ENCODE measurements at regions not wholly inside any gene's neighbourhood (a gene's known extent, or its start where the extent isn't known, plus 50 kb on each side); places are given as distances from the start of the nearest gene placed in this dataset.
A peak's percentile ranks its signal among the peaks of the same experiment; 100 is the strongest.

- no peak for FAIRE-seq
Observed at GRCh38 chr13:80047406-80047805, 293.5 kb downstream of the SPRY2 start.

DNA sequence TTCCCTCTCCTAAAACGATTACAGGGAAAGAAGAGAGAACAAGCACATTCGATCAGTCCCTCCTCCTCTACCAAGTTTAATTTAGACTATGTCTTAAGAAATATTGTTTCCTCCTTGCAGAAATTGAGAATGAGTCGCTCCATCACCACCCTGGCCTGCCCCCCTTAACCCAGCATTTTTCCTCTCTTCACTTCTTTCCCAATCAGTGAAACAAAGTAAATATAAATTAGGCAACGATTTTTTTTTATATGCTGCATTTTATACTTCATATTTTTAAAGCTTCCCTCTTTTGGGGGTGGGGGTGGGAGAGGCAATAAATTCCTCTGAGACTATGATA is 300.0 kb downstream of the SPRY2 start:
- no peak for DNase-seq (ENCODE audit: low spot score in 2 of 2)
- FAIRE-seq = no peak

More at GRCh38 chr13:80047406-80047805, 293.5 kb downstream of the SPRY2 start:
- no peak for DNase-seq (ENCODE audit: low spot score in 2 of 2)

- FAIRE-seq (no peak), DNase-seq (ENCODE audit: low spot score in 2 of 2) (no peak)
Observed at GRCh38 chr13:80040196-80040980, 300.5 kb downstream of the SPRY2 start.

DNA sequence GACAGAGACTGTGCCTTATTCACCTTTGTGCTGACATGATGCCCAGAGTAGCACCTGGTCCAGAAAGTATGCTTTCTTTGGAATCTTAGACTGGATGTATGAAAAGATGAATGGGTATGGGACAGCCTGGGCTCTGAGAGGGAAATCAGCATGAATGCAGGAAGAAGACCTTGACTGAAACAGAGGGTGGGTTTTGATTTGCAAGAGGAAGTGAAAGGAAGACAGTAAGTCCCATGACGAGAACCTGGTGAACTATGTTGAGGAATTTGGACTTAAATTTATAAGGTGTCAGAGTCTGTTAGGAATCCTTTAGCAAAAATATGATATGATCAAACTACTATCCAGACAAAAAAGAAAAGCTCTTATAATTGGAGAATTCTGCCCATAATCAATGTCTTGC is 301.9 kb downstream of the SPRY2 start:
- FAIRE-seq = no peak
- no peak for DNase-seq (ENCODE audit: low spot score in 2 of 2)

DNA sequence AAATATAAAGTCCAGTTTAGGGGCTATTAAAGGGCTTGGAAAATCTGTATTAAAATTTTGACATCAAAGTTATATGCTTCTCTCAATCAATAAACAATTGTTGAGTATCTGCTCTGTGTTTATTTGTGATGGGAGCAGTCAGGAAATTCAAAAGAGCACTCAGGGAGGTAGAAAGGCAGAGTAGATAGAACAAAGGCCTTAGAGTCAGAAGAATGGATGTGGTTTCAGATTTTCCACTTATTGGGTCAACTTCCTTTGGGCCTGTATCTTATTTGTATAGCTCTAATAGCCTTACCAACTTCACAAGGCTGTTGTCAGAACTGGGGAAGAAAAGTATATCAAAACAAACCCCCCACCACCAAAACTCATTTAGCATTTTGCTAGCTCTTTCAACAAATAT is 302.6 kb downstream of the SPRY2 start:
- no peak for DNase-seq (ENCODE audit: low spot score in 2 of 2)
- FAIRE-seq = no peak

- no peak for FAIRE-seq
- no peak for DNase-seq (ENCODE audit: low spot score in 2 of 2)
Observed at GRCh38 chr13:80037505-80037888, 303.4 kb downstream of the SPRY2 start.

DNA sequence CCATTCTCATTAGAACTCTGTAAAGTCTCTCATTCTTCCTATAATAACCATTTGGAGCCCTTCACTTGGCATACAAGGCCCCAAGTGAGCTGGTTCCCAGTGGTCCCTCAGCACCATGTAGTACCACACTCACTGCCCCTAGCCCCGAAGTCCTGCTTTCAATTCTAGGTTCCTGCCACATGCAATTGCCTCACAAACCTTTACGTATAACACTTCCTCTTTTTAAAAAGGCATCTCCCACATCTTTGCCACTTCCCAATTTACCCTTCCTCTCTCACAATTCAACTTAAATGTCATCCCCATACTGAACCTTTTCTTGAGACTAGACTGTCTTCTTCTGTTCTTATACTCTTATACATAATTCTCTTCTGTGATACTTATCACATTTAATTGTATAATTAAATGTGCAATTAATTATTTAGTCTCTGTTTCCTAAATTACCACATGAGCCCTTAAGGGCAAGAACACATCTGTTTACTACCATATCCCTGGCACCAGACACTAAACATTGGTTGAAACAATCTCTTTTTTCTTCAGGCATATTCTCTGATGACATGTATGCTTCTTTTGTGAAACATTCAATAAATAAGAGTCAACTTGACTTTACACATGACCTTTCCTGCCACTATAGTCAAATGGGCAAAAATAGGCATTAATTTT is 304.0 kb downstream of the SPRY2 start:
- FAIRE-seq (no peak), DNase-seq (ENCODE audit: low spot score in 2 of 2) (no peak)

DNA sequence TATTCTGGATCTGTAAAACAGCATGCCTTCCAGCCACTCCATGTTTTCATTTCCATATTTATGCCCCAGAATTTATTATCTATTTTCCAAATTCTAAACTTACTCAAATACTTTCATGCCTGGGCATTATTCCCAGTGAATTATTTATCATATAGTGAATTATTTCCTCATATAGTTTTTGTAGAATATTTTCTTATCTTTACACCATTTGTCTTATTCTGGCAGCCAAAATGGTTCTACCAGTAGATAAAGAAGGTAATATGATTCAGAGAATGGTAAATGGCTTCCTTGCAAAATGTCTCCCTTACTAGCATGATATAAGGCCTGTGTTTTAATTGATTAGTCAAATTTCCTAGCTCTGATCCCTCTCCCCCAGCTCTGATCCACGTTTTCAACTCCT is 305.8 kb downstream of the SPRY2 start:
- DNase-seq (ENCODE audit: low spot score in 2 of 2) = no peak
- no peak for FAIRE-seq

DNA sequence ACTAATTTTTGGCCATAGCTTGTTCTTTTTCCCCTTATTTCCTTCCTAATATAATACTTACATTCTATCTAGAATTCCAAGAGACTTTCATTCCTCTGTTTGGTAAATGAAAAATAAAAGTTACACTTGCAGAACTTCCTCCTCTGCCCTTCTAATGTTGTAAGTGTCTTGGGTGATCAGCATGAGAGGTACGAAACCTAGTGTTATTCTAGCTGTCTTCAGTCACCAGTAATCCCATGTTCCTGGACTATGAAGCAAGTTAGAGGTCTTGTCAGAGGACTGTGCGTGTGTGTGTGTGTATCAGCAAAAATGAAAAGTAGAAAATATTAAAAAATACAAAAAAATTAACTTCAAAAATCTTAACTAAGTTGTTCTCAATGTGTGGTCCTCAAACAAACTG is 307.0 kb downstream of the SPRY2 start:
- DNase-seq (ENCODE audit: low spot score in 2 of 2) = no peak
- FAIRE-seq = no peak

DNA sequence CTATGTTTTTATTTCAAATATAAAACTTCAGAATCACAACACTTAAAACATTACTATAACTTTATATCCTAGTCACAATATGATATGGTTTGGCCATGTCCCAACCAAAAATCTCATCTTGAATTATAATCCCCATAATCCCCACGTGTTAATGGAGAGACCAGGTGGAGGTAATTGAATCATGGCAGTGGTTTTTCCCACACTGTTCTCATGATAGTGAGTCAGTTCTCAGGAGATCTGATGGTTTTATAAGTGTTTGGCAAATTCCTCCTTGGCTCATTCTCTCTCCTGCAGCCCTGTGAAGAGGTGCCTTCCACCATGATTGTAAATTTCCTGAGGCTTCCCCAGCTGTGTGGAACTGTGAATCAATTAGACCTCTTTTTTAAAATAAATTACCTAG is 307.6 kb downstream of the SPRY2 start:
- DNase-seq (ENCODE audit: low spot score in 2 of 2) = no peak
- no peak for FAIRE-seq

DNA sequence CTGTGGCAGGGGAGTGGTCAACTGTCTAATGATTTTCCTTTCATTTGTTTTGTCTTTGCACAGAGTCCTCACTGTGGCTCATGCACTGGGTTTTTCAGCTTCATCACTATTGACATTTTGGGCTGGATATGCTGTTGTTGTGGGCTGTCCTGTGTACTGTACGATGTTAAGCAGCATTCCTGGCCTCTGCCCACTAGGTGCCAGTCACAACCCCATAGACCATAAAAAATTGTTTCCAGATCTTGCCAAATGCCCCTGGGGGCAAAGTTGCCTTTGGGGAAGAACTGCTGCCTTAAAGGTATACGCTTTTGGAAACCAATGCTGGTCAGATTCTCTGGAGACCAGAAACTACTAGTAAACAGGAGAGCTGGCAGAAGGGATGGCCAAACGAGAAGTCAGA is 310.4 kb downstream of the SPRY2 start:
- FAIRE-seq (no peak), DNase-seq (ENCODE audit: low spot score in 2 of 2) (no peak)

DNA sequence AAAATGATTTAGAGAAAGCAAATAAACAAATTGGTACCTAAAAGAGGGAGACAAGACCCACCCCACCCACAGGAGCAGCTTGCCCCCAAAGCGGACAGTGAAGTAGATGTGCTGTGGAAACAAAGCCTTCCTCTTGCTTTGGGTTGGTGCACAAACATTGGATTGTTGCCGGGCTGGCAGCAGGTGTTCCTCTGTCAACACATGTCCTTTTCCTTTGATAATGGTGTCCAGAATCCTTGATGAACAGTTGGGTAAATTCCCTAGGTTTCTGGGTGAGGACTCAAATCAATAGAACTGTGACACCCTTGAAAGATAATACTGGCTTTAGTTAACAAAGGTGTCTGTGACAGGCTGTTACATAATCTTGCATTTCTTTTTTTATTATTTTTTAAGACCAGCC is 311.8 kb downstream of the SPRY2 start:
- DNase-seq (ENCODE audit: low spot score in 2 of 2) (no peak), FAIRE-seq (no peak)

- FAIRE-seq = no peak
- DNase-seq (ENCODE audit: low spot score in 2 of 2) = no peak
Observed at GRCh38 chr13:80022146-80022545, 318.8 kb downstream of the SPRY2 start.

GRCh38 chr13:80012251-80012650 is 328.7 kb downstream of the SPRY2 start:
- DNase-seq (ENCODE audit: low spot score in 2 of 2) = peak in 1 of 2 donors; percentile 10
- FAIRE-seq = no peak

GRCh38 chr13:80011448-80012212 is 329.3 kb downstream of the SPRY2 start:
- no peak for DNase-seq (ENCODE audit: low spot score in 2 of 2)
- no peak for FAIRE-seq

DNA sequence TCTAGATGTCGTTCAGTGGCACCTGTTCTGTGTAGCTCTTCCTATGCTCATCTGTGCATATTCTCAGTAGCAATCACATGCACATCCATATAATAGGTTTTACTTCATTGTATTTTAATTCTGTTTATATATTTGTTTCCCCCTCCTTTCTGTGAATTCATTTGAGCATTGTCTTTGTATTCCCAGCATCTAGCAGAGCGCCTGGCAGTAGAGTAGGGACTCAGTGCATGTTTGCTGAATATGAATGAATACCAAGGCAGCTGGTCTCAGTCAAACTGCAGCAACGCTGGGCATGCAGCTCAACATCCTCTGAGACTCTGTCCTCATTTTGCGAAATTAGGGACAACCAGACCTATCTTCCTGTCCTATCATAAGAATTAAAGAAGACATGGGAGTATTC is 330.1 kb downstream of the SPRY2 start:
- DNase-seq (ENCODE audit: low spot score in 2 of 2) = no peak
- no peak for FAIRE-seq

- no peak for DNase-seq (ENCODE audit: low spot score in 2 of 2)
- FAIRE-seq = no peak
Observed at GRCh38 chr13:80010286-80010831, 330.6 kb downstream of the SPRY2 start.

- DNase-seq (ENCODE audit: low spot score in 2 of 2) (no peak), FAIRE-seq (no peak)
Observed at GRCh38 chr13:80009760-80010159, 331.2 kb downstream of the SPRY2 start.

- FAIRE-seq (no peak), DNase-seq (ENCODE audit: low spot score in 2 of 2) (no peak)
Observed at GRCh38 chr13:80006940-80007339, 334.0 kb downstream of the SPRY2 start.

- DNase-seq (ENCODE audit: low spot score in 2 of 2) (no peak), FAIRE-seq (no peak)
Observed at GRCh38 chr13:80001510-80001842, 339.4 kb downstream of the SPRY2 start.

DNA sequence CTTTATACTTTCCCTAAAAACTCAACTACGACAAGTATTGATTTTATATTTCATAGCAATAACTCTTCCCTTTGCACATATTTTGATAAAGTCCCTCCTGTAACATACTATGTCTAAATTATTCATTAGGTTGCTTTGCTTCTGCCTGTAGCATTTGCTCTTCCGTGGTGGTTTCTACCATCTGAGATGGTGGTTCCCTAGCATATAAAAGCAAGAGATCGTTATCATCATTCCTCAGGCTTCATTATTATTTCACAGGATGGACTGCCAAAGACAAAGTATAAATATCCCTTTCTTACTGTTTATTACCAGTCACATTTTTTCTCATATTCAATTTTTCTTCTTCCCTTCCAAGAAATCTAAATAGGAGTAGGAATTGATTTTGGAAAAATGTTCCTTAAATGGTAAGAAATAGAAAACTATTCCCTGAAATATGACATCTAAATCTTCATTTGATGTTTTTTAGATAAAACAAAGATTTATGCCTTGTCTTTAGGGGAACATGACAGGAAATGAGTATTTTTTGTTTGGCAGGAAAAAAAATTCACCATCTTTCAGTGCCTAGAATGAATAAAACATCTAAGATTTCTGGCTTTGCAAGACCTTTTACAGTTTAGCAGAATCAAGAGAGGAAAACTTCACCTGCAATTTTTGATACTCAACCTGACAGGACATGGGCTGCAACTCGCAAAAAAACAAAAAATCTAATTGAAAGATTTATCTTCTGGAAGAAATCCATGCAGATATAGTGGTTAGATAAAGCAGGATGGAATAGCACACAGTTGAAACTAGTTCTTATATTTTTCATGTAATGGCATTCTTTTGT is 340.0 kb downstream of the SPRY2 start:
- no peak for DNase-seq (ENCODE audit: low spot score in 2 of 2)
- no peak for FAIRE-seq

All from frontal cortex (tissue), 3 donors.